H9 (cell line): ENCODE measurements at regions not wholly inside any gene's neighbourhood (a gene's known extent, or its start where the extent isn't known, plus 50 kb on each side); places are given as distances from the start of the nearest gene placed in this dataset.

Experiments
- DNase-seq: peaks from one replicate; pipeline ENCODE4 v3.0.0-alpha.2; 2017
- H2AFZ ChIP-seq: one replicate; pipeline ENCODE4 v1.6.1; 2013; ENCODE audit warnings: mild to moderate bottlenecking, low read length, control low read depth, moderate library complexity
- H2AK5ac ChIP-seq: 2 replicates; pipeline ENCODE4 v1.6.1; 2013; ENCODE audit warnings: low read length, control low read depth, mixed read lengths; ENCODE audit not compliant: insufficient read length
- H2BK120ac ChIP-seq: one replicate; pipeline ENCODE4 v1.6.1; 2013; ENCODE audit warnings: low read depth, mild to moderate bottlenecking, low read length, control low read depth, inconsistent platforms; ENCODE audit not compliant: poor library complexity, severe bottlenecking
- H2BK12ac ChIP-seq: 2 replicates; pipeline ENCODE4 v1.6.1; 2013; ENCODE audit warnings: low read length, control low read depth, mixed read lengths, low read depth; ENCODE audit not compliant: insufficient read length
- H2BK15ac ChIP-seq: 2 replicates; pipeline ENCODE4 v1.6.1; 2013; ENCODE audit warnings: low read depth, low read length, control low read depth
- H2BK20ac ChIP-seq: one replicate; pipeline ENCODE4 v1.6.1; 2013; ENCODE audit warnings: low read depth, mild to moderate bottlenecking, low read length, control low read depth, inconsistent platforms; ENCODE audit not compliant: poor library complexity, severe bottlenecking
- H2BK5ac ChIP-seq: 2 replicates; pipeline ENCODE4 v1.6.1; 2013; ENCODE audit warnings: low read length, control low read depth, mixed read lengths; ENCODE audit not compliant: insufficient read length
- H3K14ac ChIP-seq: 2 replicates; pipeline ENCODE4 v1.6.1; 2013; ENCODE audit warnings: low read length, control low read depth; ENCODE audit not compliant: insufficient read depth
- H3K18ac ChIP-seq: 2 replicates; pipeline ENCODE4 v1.6.1; 2013; ENCODE audit warnings: low read depth, mild to moderate bottlenecking, mixed read lengths, low read length, control low read depth; ENCODE audit not compliant: insufficient read length
- H3K23ac ChIP-seq: 2 replicates; pipeline ENCODE4 v1.6.1; 2013; ENCODE audit warnings: low read length, control low read depth, mixed read lengths, low read depth; ENCODE audit not compliant: insufficient read length
- H3K23me2 ChIP-seq: 2 replicates; pipeline ENCODE4 v1.6.1; 2013; ENCODE audit warnings: low read depth, mild to moderate bottlenecking, mixed read lengths, low read length, control low read depth; ENCODE audit not compliant: insufficient read length, poor library complexity, severe bottlenecking
- H3K27ac ChIP-seq: 2 replicates; pipeline ENCODE4 v1.5.1; 2013; ENCODE audit warnings: low read length, control low read depth, mixed read lengths, low read depth; ENCODE audit not compliant: insufficient read length
- H3K27me3 ChIP-seq: 2 replicates; pipeline ENCODE4 v1.6.1; 2013; ENCODE audit warnings: low read length, control low read depth, inconsistent platforms; ENCODE audit not compliant: insufficient read depth
- H3K4ac ChIP-seq: 2 replicates; pipeline ENCODE4 v1.6.1; 2013; ENCODE audit warnings: low read depth, mild to moderate bottlenecking, control low read depth, inconsistent platforms, low read length, moderate library complexity
- H3K4me1 ChIP-seq: 2 replicates; pipeline ENCODE4 v1.6.1; 2013; ENCODE audit warnings: low read length, control low read depth, inconsistent platforms; ENCODE audit not compliant: insufficient read depth
- H3K4me2 ChIP-seq: 2 replicates; pipeline ENCODE4 v1.6.1; 2013; ENCODE audit warnings: low read length, control low read depth, mixed read lengths; ENCODE audit not compliant: insufficient read length, insufficient read depth
- H3K56ac ChIP-seq: 2 replicates; pipeline ENCODE4 v1.6.1; 2013; ENCODE audit warnings: low read depth, mild to moderate bottlenecking, mixed read lengths, low read length, control low read depth; ENCODE audit not compliant: insufficient read length
- H3K79me1 ChIP-seq: 2 replicates; pipeline ENCODE4 v1.6.1; 2013; ENCODE audit warnings: low read depth, mild to moderate bottlenecking, moderate library complexity, low read length, control low read depth, inconsistent platforms; ENCODE audit not compliant: insufficient read depth, poor library complexity, severe bottlenecking
- H3K79me2 ChIP-seq: 2 replicates; pipeline ENCODE4 v1.6.1; 2013; ENCODE audit warnings: low read length, control low read depth, inconsistent platforms; ENCODE audit not compliant: insufficient read depth
- H3K9ac ChIP-seq: 2 replicates; pipeline ENCODE4 v1.6.1; 2013; ENCODE audit warnings: low read length, control low read depth, mixed read lengths; ENCODE audit not compliant: insufficient read length; ENCODE audit errors: extremely low read depth
- H3K9me3 ChIP-seq: one replicate; pipeline ENCODE4 v1.6.1; 2013; ENCODE audit warnings: low read depth, low read length, inconsistent platforms; ENCODE audit not compliant: control insufficient read depth
- H3T11ph ChIP-seq: one replicate; pipeline ENCODE4 v1.6.1; 2013; ENCODE audit warnings: mild to moderate bottlenecking, low read length, control low read depth, inconsistent platforms
- H4K20me1 ChIP-seq: one replicate; pipeline ENCODE4 v1.6.1; 2013; ENCODE audit not compliant: control insufficient read depth, insufficient read length, insufficient read depth
- H4K5ac ChIP-seq: 2 replicates; pipeline ENCODE4 v1.6.1; 2013; ENCODE audit warnings: low read depth, mild to moderate bottlenecking, mixed read lengths, low read length, control low read depth; ENCODE audit not compliant: insufficient read length
- H4K8ac ChIP-seq: replicated peaks from 2 replicates; pipeline ENCODE4 v1.6.1; 2013; ENCODE audit warnings: low read length, control low read depth, mixed read lengths, low read depth; ENCODE audit not compliant: insufficient read length
- H4K91ac ChIP-seq: 2 replicates; pipeline ENCODE4 v1.6.1; 2013; ENCODE audit warnings: low read depth, mild to moderate bottlenecking, moderate library complexity, mixed read lengths, low read length, control low read depth; ENCODE audit not compliant: insufficient read length
- H3K27ac Mint-ChIP-seq, 3 experiments: 2 replicates in 2 of 3; 3 replicates in 1 of 3; pipeline ENCODE4 v1.8.0; 2020 to 2021; ENCODE audit warnings: mixed read lengths in 3 of 3, mild to moderate bottlenecking in 1 of 3, moderate library complexity in 1 of 3
- H3K27me3 Mint-ChIP-seq: 2 replicates; pipeline ENCODE4 v1.8.0; 2021; ENCODE audit warnings: low read depth, mild to moderate bottlenecking, moderate library complexity, mixed read lengths
- H3K36me3 Mint-ChIP-seq, 3 experiments: 2 replicates in 2 of 3; 3 replicates in 1 of 3; pipeline ENCODE4 v1.8.0; 2020 to 2021; ENCODE audit warnings: low read depth in 3 of 3, mixed read lengths in 3 of 3; ENCODE audit not compliant: insufficient read depth in 1 of 3
- H3K4me1 Mint-ChIP-seq, 2 experiments: 2 replicates each; pipeline ENCODE4 v1.8.0; 2020; ENCODE audit warnings: mixed read lengths in 2 of 2
- H3K4me3 Mint-ChIP-seq, 2 experiments: 2 replicates in 1 of 2; 3 replicates in 1 of 2; pipeline ENCODE4 v1.8.0; 2020 to 2021; ENCODE audit warnings: mild to moderate bottlenecking in 2 of 2, mixed read lengths in 2 of 2, moderate library complexity in 1 of 2
- H3K9me3 Mint-ChIP-seq, 2 experiments: 2 replicates in 1 of 2; 3 replicates in 1 of 2; pipeline ENCODE4 v1.8.0; 2020; ENCODE audit warnings: mild to moderate bottlenecking in 2 of 2, mixed read lengths in 2 of 2, moderate library complexity in 1 of 2
- WGBS: extraction: QIAGEN DNeasy Blood & Tissue Kit; methylation state at CpG from one replicate; pipeline ENCODE4 v1.1.7; 2013; ENCODE audit warnings: missing lambda C conversion rate, low lambda C conversion rate, mixed read lengths; ENCODE audit not compliant: insufficient read length; ENCODE audit errors: extremely low coverage; 5-methylcytosine and 5-hydroxymethylcytosine counted together
- TF ChIP-seq, protein P1 (sequence below): fragments of 200-600 bp; sonication (generic); conservative IDR thresholded peaks from 3 replicates; pipeline ENCODE4 v1.8.0; 2021; ENCODE audit warnings: antibody characterized with exemption, mild to moderate bottlenecking

DNA sequence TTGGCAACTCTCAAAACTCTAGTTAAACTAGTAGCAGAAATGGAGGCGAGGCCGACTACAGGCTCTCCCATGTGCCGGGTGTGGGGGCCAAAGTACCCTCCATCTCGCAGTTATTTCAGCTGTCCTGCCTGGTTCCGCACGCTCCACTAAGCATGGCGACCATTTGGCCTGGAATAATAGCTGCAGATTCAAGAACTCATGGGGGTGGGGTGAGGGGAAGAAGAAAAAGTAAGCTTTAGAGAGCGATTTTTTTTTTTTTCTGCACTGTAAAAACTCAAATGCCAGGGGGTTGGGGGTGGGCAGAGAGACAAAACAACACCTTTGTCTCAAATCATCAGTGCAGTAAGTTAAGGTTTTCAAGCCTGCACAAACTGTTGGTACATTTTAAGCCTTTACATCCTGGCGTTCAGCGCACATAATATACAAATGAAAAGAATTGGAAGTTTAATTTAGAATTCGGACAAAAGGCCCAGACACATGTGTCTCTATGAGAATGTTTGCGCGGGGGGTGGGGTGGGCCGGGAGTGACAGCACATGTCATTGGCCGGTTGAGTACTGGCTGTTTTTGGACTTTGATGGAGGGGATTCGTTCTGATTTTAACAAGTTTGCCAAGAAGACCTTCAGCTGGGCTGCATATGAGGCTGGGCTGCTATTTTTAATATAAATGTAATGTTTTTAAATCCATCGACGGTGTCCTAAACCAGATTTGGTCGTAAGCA, 694.7 kb upstream of the SALL1 start:
- Histone ChIP-seq H2BK12ac (no peak overlapping the region), H4K5ac (no peak overlapping the region), H3K18ac (no peak overlapping the region), H4K8ac (no peak overlapping the region), H3K56ac (no peak overlapping the region), H3K27ac (no peak overlapping the region), H3K23me2 (no peaks in the 10 kb centered on the region), H2BK15ac (no peak overlapping the region), H2BK5ac (no peak overlapping the region), H3T11ph (no peak overlapping the region), H3K14ac (no peak overlapping the region), H2AFZ (no peak overlapping the region), H3K79me1 (no peaks in the 10 kb centered on the region), H3K27me3 (no peaks in the 10 kb centered on the region), H2AK5ac (no peak overlapping the region), H3K79me2 (no peaks in the 10 kb centered on the region), H3K23ac (no peak overlapping the region), H4K91ac (no peak overlapping the region), H3K9me3 (no peaks in the 10 kb centered on the region), H4K20me1 (no peaks in the 10 kb centered on the region), H3K4ac (no peak overlapping the region), H2BK120ac (no peak overlapping the region), H3K4me2 (no peak overlapping the region), H3K4me1 (no peaks in the 10 kb centered on the region), H3K9ac (no peak overlapping the region), H2BK20ac (no peak overlapping the region)
- WGBS = no CpG with 5 or more reads among the region's 19 CpGs
- H3K4me3 Mint-ChIP-seq = no peak overlapping the region
- TF ChIP-seq, protein P1, sequence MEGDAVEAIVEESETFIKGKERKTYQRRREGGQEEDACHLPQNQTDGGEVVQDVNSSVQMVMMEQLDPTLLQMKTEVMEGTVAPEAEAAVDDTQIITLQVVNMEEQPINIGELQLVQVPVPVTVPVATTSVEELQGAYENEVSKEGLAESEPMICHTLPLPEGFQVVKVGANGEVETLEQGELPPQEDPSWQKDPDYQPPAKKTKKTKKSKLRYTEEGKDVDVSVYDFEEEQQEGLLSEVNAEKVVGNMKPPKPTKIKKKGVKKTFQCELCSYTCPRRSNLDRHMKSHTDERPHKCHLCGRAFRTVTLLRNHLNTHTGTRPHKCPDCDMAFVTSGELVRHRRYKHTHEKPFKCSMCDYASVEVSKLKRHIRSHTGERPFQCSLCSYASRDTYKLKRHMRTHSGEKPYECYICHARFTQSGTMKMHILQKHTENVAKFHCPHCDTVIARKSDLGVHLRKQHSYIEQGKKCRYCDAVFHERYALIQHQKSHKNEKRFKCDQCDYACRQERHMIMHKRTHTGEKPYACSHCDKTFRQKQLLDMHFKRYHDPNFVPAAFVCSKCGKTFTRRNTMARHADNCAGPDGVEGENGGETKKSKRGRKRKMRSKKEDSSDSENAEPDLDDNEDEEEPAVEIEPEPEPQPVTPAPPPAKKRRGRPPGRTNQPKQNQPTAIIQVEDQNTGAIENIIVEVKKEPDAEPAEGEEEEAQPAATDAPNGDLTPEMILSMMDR = no peak
- peaks cover 0 to 2% (median 0%) of the 10 kb centered on the region in 3 experiments; a peak in 1 of 7 replicates for H3K36me3 Mint-ChIP-seq
- DNase-seq = no peak
- peaks cover 4 to 9% of the 10 kb centered on the region in 2 experiments; a peak in 3 of 4 replicates for H3K4me1 Mint-ChIP-seq
- H3K27ac Mint-ChIP-seq = no peak overlapping the region
- H3K27me3 Mint-ChIP-seq = no peaks in the 10 kb centered on the region
- no peaks in the 10 kb centered on the region; a peak in 1 of 5 replicates for H3K9me3 Mint-ChIP-seq
